PC-9 (cell line): ENCODE measurements at regions not wholly inside any gene's neighbourhood (a gene's known extent, or its start where the extent isn't known, plus 50 kb on each side); places are given as distances from the start of the nearest gene placed in this dataset.

Experiments
- BruUV-seq: library from RNA; stranded (reverse); fragments of 400-500 nt; replicated peaks from 2 replicates; lab custom pipeline; 2021; lab: Mats Ljungman, UMichigan
- CTCF ChIA-PET: fragments of 300-600 bp; sonication (Branson Sonifier 250); formaldehyde crosslinking; loops from one replicate; lab custom pipeline; 2022; ENCODE audit warnings: antibody characterized with exemption; lab: Charles Lee
- POLR2A ChIA-PET: fragments of 300-600 bp; sonication (Branson Sonifier 250); formaldehyde crosslinking; loops from one replicate; lab custom pipeline; 2022; ENCODE audit warnings: antibody characterized with exemption; ENCODE audit not compliant: unreplicated experiment; lab: Charles Lee
- DNase-seq, 2 experiments: peaks; one replicate each; pipeline versions ENCODE4 v3.0.0 to v3.0.0-alpha.2; 2015 to 2022; ENCODE audit warnings: mixed read lengths in 1 of 2
- H2AFZ ChIP-seq: fragments of 200-600 bp; sonication (generic); 2 replicates; pipeline ENCODE4 v1.8.1; 2017; ENCODE audit warnings: antibody characterized with exemption
- H3F3A ChIP-seq: fragments of 200-600 bp; sonication (generic); 2 replicates; pipeline ENCODE4 v1.8.1; 2017; ENCODE audit warnings: antibody characterized with exemption, mild to moderate bottlenecking, low read depth; ENCODE audit not compliant: insufficient read depth
- H3K27ac ChIP-seq: fragments of 200-600 bp; sonication (generic); 2 replicates; pipeline ENCODE4 v1.6.1; 2016; ENCODE audit warnings: mixed run types
- H3K27me3 ChIP-seq: fragments of 200-600 bp; sonication (generic); 2 replicates; pipeline ENCODE4 v1.6.1; 2016; ENCODE audit warnings: low read depth, mixed run types; ENCODE audit not compliant: insufficient read depth
- H3K36me3 ChIP-seq: fragments of 200-600 bp; sonication (generic); 2 replicates; pipeline ENCODE4 v1.6.1; 2016; ENCODE audit warnings: low read depth, mixed run types
- H3K4me1 ChIP-seq: fragments of 200-600 bp; sonication (generic); replicated peaks from 2 replicates; pipeline ENCODE4 v1.6.1; 2016; ENCODE audit warnings: mixed run types; ENCODE audit not compliant: insufficient read depth
- H3K4me2 ChIP-seq: fragments of 200-600 bp; sonication (generic); 2 replicates; pipeline ENCODE4 v1.6.1; 2017; ENCODE audit warnings: mixed run types
- H3K4me3 ChIP-seq: fragments of 200-600 bp; sonication (generic); 2 replicates; pipeline ENCODE4 v1.6.1; 2016; ENCODE audit warnings: mixed run types
- H3K79me2 ChIP-seq: fragments of 200-600 bp; sonication (generic); 2 replicates; pipeline ENCODE4 v1.6.1; 2017; ENCODE audit warnings: low read depth, mixed run types
- H3K9me2 ChIP-seq: fragments of 200-600 bp; sonication (generic); 2 replicates; pipeline ENCODE4 v1.8.1; 2017; ENCODE audit warnings: mild to moderate bottlenecking; ENCODE audit not compliant: insufficient read depth
- H3K9me3 ChIP-seq: fragments of 200-600 bp; sonication (generic); 2 replicates; pipeline ENCODE4 v1.8.1; 2016; ENCODE audit warnings: low read depth; ENCODE audit not compliant: insufficient read depth
- H4K20me1 ChIP-seq: fragments of 200-600 bp; sonication (generic); 2 replicates; pipeline ENCODE4 v1.8.1; 2017; ENCODE audit not compliant: insufficient read depth
- CTCF ChIP-seq: fragments of 200-600 bp; sonication (generic); conservative IDR thresholded peaks from 2 replicates; pipeline ENCODE4 v1.6.1; 2017; ENCODE audit warnings: mixed run types, antibody characterized with exemption, mild to moderate bottlenecking, moderate library complexity
- EZH2 ChIP-seq: fragments of 200-600 bp; sonication (generic); IDR thresholded peaks from 2 replicates; pipeline ENCODE4 v1.8.0; 2017; ENCODE audit warnings: antibody characterized with exemption, low read depth
- intact Hi-C: fragments of 100-400 bp; cut with micrococcal nuclease; formaldehyde crosslinking; loops from one replicate; pipeline ENCODE4 v1.10.0; 2022; ENCODE audit not compliant: unreplicated experiment

GRCh38 chr22:49420651-49421050 is 407.0 kb downstream of the BRD1 start:
- Histone ChIP-seq H3K36me3 (no peaks in the 10 kb centered on the region), H3K9me2 (no peaks in the 10 kb centered on the region), H3K9me3 (no peaks in the 10 kb centered on the region), H3K4me3 (no peak overlapping the region), H3K27ac (no peak overlapping the region), H3F3A (no peaks in the 10 kb centered on the region), H4K20me1 (no peaks in the 10 kb centered on the region), H3K79me2 (no peaks in the 10 kb centered on the region), H3K4me2 (no peak overlapping the region), H3K4me1 (no peaks in the 10 kb centered on the region), H2AFZ (no peak overlapping the region), H3K27me3 (peaks cover 97% of the 10 kb centered on the region)
- no peak for DNase-seq
- BruUV-seq, result no TSS peak
- ChIA-PET CTCF (no interaction called here), POLR2A (no interaction called here)
- TF ChIP-seq EZH2 (no peak), CTCF (no peak)
- intact Hi-C loops, result no loop called here

- Histone ChIP-seq H3K36me3 (no peaks in the 10 kb centered on the region), H3K4me3 (no peak overlapping the region), H4K20me1 (no peaks in the 10 kb centered on the region), H3K4me2 (no peak overlapping the region), H3K27me3 (peaks cover 97% of the 10 kb centered on the region), H3K79me2 (no peaks in the 10 kb centered on the region), H3F3A (no peaks in the 10 kb centered on the region), H3K4me1 (no peaks in the 10 kb centered on the region), H3K9me2 (no peaks in the 10 kb centered on the region), H2AFZ (no peak overlapping the region), H3K9me3 (no peaks in the 10 kb centered on the region), H3K27ac (no peak overlapping the region)
- intact Hi-C loops, result no loop called here
- TF ChIP-seq CTCF (no peak), EZH2 (no peak)
- no TSS peak for BruUV-seq
- DNase-seq, result no peak
- ChIA-PET POLR2A (no interaction called here), CTCF (no interaction called here)
These were observed 408.0 kb downstream of the BRD1 start for GRCh38 chr22:49419661-49420060.

DNA sequence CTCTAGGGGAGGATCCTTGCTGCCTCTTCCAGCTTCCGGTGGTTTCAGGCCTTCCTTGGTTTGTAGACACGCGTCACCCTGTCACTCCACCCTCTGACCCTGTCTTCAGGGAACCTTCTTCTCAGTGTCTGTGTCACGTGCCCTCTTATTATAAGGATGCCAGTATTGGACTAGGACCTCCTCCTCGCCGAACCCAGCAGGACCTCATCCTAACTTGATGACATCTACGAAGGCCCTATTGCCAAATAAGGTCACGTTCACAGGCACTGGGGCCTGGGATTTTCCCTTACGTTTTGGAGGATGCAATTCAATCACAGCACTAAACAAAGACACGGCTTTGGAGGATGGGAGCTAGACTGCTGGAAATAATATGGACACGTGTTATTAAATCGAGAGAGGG is 408.7 kb downstream of the BRD1 start:
- Histone ChIP-seq H3K27ac (no peak overlapping the region), H2AFZ (no peak overlapping the region), H3K9me2 (no peaks in the 10 kb centered on the region), H3K4me3 (no peak overlapping the region), H3K79me2 (no peaks in the 10 kb centered on the region), H3K36me3 (no peaks in the 10 kb centered on the region), H3F3A (no peaks in the 10 kb centered on the region), H3K4me2 (no peak overlapping the region), H3K4me1 (no peaks in the 10 kb centered on the region), H3K9me3 (no peaks in the 10 kb centered on the region), H3K27me3 (peaks cover 97% of the 10 kb centered on the region), H4K20me1 (no peaks in the 10 kb centered on the region)
- no peak for TF ChIP-seq EZH2
- no peak for TF ChIP-seq CTCF
- intact Hi-C loops, result no loop called here
- ChIA-PET CTCF (no interaction called here), POLR2A (no interaction called here)
- no TSS peak for BruUV-seq
- no peak for DNase-seq
